H1 (cell line): ENCODE measurements at regions not wholly inside any gene's neighbourhood (a gene's known extent, or its start where the extent isn't known, plus 50 kb on each side); places are given as distances from the start of the nearest gene placed in this dataset.

Experiments
- POLR2A ChIP-seq, 2 experiments: IDR thresholded peaks; 1 replicate in 1 of 2; 2 replicates in 1 of 2; pipeline ENCODE4 v1.6.1; 2011; ENCODE audit warnings: low read depth in 2 of 2, low read length in 2 of 2, mild to moderate bottlenecking in 2 of 2; ENCODE audit errors: control extremely low read depth in 1 of 2
- SRF ChIP-seq: IDR thresholded peaks from 2 replicates; pipeline ENCODE4 v1.6.1; 2011; ENCODE audit warnings: mild to moderate bottlenecking, low read depth, low read length, moderate library complexity
- TF ChIP-seq, protein P1 (sequence below): IDR thresholded peaks from 2 replicates; pipeline ENCODE4 v1.6.1; 2012; ENCODE audit warnings: inconsistent platforms

DNA sequence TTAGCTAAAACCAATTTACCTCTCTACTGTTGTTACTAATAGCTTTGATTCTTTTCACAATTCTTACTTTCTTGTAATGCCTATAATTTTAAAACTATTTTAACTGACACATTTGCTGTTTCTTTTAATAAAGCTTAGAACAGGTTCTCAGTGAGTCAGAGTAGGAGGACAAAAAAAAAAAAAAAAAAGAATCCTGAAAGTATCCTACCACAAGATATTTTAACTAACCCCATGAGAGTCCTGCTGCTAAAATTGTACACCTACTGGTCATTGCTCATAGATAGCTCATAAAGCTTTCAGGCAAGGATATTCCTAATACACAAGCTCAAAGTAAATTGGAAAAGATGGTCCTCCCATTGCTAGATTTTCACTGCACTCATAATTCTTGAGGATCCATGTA is 301.0 kb downstream of the CENPW start (continued):
- TF ChIP-seq, protein P1, sequence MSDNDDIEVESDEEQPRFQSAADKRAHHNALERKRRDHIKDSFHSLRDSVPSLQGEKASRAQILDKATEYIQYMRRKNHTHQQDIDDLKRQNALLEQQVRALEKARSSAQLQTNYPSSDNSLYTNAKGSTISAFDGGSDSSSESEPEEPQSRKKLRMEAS, result no peak
- TF ChIP-seq POLR2A (IDR thresholded peaks at IDR 0.05; ENCODE audit: control extremely low read depth in 1 of 2, low read depth in 2 of 2, low read length in 2 of 2) (no peak), SRF (no peak)
